NCI-H446 (cell line): ENCODE measurements at regions not wholly inside any gene's neighbourhood (a gene's known extent, or its start where the extent isn't known, plus 50 kb on each side); places are given as distances from the start of the nearest gene placed in this dataset.

Source experiments
- DNase-seq, 2 experiments: peaks; one replicate each; lab custom pipeline; 2025; lab: John Stamatoyannopoulos, UW

DNA sequence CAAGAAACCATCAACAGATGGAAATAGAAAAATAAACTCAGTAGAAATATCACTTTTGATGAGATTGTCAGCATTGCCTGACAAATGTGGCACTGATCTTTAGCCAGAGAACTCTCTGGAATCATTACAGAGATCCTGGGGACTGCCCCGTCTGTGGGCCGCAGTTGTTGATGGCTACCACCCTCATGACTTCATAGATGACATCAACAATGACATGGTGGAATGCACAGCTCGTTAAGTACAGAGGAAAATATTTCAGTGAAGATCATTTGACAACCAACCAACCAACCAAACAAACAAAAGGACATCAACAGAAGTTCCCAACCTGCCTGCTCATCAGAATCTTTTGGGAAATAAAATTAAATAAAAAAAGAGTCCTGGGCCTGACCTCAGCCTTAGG lies 132.6 kb downstream of the UCHL1 start:
- no peak for DNase-seq

DNA sequence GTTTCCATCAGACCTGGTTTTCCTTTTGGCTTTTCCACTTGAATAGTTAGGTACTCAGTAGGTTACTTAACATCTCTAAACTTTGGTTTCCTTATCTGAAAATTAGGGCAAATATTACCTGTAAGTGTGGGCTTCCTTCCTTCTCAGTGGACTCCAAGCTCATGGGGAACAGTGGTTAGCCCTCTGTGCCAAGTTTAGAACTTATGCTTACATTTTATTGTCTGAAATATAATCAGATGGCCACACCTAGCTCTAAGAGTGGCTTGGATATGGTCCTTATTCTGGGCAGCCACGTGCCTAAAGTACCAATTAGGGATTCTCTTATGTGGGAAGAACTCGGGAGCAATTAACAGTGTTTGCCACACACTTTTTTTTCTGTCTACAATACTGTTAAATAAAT lies 133.9 kb downstream of the UCHL1 start:
- DNase-seq: no peak

DNA sequence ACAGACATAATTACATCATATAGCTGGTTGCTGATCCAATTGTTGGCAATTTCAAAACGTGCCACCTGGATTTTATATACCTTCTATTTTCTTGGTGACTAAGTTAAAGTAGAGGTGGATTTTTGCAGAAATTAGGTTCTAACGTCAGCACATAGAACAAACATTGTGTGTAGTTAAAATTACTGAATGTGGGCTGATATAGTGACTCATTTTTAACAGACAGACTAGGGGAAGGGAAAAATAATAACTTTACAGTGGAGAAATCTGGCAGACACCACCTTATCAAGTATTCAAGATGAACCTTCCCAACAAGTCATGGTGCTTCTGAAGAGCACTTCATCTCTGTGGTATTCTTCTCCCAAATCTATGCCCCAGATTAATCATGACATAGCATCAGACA lies 134.5 kb downstream of the UCHL1 start:
- DNase-seq: no peak

DNA sequence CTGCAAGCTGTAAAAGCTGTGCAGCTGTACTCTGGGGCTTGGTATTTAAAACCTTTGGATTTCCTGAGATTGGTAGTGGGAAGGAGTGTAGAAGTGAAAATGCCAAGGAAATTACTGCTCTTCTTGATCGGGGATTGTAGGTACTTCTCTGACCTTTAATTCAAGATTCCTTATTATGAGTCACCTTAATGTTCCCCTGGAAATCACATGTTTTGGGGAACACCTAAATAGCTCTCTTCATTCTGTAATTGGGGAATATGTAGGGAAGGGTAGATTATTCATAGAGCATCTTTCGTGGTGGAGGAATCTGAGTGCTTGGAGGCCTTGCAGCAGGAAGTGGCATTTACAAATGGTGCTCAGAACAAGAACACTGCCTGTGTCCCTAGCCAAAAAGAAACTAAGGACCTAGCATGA lies 137.8 kb downstream of the UCHL1 start:
- DNase-seq: no peak

DNA sequence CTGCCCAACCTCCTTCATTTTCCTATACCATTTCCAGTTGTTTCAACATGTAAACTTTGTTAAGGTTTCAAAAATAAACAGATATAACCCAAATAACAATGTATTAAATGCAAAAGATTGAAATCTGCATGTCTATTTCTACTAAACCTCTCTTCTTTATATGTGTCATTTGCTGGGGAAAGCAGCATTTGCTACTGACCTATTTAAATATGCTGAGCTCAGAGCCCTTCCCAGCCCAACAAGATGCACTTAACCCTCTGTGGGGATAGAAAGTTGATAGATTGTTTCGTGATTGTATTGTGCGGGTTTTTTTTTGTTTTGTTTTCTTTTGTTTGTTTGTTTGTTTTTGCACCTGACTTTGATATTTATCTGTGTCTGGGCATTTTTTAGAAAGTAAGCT lies 139.5 kb downstream of the UCHL1 start:
- no peak for DNase-seq

DNA sequence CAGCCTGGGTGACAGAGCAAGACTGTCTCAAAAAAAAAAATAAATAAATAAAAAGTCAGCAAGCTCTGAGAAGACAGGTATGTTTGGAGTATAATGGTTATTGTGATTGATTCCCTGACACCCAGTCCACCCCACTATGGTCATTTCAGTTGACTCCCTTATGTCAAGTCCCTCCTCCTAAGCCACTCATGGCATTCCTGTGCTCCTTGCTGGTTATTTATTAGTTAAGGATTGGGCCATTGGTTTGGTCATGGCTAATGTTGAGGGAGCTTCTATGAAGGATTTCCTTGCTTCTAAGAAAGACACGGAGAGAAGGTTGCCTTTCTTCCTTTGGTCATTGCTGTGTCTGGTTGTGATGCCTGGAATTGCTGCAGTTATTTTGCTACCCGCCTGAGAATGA lies 140.1 kb downstream of the UCHL1 start:
- DNase-seq: no peak

DNA sequence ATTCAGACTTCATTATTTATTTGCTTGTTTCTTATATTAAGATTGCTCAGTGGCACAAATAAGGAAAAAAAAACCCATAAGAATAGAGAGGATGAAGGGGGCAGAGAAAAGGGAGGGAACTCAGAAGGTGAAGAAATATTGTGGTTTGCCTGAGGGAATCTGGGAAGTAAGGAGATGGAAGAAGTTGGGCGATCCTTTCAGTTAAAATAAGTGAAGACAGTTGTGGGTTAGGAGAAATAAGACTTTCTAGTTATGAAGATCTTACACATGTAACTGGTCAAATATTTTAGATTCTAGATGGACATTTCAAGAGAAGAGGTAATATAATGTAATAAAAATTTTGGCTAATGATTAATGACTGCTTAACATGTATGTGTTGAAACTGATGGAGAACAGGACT lies 138.7 kb upstream of the LIMCH1 start:
- no peak for DNase-seq

DNA sequence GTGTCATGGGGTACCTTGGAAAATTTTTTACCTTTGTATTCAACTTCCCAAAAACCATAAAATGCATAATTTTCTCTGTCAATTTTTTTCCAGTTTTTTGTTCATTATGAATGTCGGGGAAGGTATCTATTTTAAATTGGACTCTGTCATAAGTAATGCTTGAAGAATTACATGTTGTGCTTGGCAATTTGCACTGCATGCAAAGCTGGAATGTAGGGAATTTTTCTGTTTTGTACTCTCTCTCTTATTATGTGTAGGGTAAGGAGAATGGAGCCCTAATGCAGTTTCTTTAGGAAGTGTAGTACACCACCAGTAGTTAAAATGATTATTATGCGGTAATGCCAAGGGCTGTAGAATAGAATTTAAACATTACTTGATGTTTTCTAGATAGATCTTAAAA lies 137.7 kb upstream of the LIMCH1 start:
- DNase-seq: no peak

DNA sequence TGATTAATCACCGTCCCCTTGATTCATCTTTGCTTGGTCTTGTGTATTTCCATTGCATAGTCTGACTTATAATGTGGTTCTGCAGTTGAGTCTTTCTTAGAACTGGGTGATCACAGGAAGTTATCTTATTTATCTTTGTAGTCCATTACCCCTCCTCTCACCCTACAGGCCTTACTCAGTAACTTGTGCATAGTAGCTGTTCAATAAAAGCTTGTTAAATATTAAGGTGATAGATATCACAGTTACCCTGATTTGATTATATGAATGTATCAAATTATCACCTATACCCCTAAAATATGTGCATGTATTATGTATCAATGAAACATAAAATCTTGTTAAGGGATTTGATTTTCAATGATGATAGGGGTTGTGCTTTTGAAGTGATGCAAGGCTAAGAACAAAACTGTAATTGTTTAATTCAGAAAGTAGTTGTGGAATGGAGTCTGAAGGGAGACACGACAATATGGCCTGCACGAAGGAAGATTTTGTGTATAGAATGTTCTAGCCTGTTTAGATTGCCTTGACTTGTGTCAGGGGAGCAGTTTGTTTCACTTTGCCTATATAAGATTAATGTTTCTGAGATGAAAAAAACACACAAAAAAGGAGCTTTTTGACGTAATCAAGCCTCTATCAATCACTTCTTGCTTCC lies 132.4 kb upstream of the LIMCH1 start:
- DNase-seq: no peak

DNA sequence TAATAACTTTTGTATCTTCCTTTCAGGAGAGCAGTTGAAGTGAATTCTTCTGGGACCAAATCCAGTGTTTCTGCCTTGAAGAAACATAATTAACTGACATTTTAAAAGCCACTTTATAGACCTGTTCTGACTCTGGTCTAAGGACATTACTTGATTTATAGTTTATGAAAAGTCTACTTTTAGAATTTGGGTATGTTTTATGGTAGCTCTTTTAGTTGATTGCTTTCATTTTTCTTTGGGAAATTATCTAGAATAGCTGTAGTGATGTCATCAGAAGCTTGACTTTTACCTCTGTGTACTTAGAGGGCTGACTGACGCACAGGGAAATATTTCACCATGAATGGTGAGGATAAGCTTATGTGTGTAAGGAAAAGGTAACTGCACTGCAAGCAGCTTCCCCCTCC lies 131.8 kb upstream of the LIMCH1 start:
- DNase-seq: no peak

DNA sequence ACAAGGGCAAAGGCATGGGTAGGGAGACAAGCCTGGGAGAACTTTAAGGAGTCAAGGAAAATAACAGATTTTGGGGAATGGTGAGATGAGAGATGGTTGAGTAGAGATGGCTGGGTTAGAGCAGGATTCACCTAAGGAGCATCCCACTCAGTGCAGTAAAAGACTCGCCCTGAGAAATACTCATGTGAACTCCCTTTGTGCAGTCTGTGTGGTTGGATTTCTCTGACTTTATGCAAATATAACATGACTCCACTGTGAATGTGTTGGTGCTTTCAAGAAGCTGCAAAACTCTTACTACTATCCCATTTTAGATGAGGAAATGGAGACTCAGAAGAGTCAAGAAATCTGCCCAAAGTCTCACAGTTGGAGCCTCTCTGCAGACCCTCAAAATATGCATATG lies 129.8 kb upstream of the LIMCH1 start:
- DNase-seq: no peak

DNA sequence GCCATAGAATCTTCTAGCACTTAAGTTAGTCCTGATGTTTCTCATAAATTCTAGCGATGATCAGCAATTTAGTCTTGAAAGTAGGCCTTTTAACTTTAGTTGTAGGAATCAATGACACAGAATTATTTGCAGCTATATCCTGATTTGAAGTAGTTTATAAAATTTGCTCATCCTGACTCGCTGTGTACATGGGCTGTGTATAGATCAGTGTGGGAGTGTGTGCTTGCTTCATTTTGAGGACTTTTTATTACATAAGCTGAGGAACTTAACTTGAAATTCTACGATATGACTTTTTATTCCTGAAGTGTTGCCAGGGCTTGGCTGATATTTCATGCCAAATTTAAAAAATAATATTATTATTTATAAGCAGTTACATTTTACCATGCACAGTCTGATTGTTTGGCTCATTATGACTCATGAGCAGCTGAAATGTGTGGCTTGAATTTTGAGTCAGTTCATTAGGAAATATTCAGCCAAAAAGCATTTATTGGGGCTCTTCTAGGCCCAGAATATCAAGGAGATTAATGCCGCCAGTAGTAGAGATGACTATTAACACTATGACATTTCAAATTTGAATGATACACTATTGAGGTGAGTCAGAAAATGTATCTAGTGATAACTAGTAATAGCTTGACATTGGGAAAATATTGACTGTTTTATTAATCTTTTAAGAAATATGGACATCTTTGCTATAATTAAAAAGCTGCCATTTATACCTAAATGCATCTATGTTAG lies 128.9 kb upstream of the LIMCH1 start:
- DNase-seq: no peak

DNA sequence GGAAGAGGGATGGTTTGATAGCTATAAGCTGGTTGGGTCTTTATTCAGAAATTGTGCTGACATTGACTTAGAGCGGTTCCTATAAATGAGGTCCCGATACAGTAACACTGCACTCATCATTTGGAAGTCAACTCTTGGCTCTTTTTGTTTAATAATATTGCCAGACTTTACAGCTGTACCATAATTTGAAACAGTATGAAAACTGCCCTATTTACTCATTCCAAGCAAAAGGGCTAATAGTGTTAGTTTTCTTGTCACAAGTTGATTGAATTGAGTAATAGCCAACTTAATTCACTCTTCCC lies 128.4 kb upstream of the LIMCH1 start:
- no peak for DNase-seq

DNA sequence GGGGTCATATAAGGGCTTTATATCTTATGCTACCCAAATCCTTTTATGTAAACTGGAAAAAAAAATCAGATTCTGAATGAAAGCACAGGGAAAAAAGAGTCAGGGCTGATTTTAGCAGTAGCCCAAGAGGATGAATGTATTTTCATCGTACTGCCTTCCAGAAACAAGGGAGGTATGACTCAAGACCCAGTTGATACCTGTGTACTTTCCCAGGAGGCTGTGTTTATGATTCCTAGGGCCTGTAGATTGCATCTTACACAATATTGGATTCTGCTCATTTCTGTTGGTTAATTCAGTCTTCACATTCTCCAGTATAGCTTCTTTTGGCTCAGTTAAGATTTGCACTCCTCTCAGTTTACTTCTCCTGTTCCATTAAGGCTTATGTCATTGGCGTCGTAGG lies 127.9 kb upstream of the LIMCH1 start:
- DNase-seq: no peak

DNA sequence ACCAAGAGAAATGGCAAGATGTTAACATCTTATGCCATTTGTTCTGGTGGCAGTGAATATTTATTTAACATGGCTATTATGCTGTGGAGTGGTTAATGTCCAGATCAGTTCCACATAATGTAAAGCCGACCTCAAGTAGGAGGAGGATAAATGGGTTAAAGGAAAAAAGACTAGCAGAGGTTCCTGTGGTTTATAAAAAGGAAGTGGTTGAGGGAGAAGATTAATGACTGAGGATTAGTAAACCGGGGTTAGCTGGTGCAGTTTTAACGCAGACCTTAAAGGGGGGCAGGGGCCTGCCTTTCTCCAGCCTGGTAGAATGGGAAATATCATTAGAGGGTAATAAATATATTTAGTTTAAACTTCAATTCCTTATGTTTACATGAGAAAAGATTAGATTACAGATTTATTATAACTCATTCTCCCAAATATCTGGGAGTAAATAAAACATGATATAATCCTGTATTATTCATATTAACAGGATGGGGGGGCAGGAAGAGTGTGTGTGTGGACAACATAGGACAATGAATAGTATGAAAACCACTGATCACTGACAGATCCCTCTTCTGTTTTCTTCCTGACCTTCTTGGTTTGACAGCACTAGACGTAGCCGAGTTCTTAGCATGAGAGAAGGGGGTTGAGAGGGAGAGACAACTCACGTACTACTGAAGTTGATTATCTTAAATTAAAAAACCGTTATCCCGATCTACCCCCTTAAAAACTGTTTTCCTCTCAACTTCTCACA lies 124.1 kb upstream of the LIMCH1 start:
- no peak for DNase-seq

DNA sequence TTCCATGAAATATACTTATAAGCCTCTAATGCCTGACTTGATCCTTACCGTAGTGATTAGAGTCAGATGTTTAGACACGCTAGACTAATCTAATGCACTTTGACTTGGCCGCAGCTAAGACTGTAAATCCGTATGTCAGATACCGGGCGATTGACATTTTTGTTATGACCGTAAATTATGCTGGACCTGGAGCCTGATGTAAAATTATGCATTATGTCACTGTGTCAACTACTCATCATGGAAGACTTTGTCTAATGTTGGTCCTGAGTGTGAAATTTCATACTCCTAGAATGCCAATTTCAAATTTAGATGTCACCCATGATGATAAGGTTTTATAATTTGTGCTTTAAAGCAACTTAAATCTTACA lies 123.6 kb upstream of the LIMCH1 start:
- DNase-seq: no peak

DNA sequence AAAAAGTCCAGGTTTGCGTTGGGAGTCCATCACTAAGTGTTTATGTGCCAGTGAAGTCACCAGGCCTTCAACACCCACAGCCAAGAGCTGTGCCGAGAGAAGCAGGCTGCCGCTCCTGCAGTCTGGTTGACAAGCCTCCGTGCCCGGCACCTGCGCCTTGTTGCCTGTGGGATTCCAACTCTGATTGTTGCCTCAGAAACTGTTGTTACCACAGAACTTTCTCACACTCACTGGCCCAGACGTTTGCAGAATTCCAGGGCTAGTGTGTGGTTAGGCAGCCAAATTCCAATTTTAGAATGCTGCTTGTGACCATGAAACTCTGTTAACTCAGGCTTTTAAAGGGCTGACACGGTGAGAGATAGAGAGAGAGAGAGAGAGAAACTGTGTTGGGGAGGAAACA lies 119.5 kb upstream of the LIMCH1 start:
- DNase-seq: peak in 1 of 2 experiments; percentile 30

DNA sequence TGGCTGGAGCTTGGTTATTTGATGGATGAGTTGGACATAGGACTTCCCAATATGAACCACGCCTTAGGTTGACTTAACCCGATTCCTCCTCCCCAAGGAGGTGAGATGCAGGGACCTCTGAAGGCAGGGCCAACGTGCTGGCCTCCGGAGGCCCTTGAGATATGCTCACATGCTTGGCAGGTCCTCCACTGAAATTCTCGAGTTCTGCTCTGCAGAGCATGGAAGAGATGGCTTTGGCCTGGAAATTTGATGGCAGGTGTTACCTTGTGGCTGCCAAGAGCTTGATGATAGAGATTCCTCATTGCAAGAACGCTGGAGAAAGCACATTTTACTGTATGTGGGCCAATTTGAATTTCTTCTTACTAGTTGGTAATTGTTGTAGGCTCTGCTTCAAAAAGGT lies 117.4 kb upstream of the LIMCH1 start:
- peak; percentile 94 to 98 for DNase-seq

DNA sequence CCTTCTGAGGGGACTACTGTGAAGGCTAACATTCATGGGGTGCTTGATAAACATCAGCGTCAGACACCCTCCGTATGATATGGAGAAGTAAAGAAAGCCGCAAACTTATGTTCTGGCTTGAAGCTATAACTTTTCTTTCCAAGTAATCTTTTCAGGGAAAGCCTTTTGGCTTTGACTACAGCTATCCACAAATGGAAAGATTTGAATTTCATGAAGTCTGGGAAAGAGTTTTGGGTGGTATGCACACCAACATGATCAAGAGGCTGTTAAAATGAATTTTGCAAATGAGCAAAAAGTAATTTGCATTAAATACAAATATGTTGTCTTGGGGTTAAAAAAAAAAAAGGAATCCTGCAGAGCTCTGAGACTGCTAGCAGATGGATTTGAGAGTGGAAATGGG lies 114.8 kb upstream of the LIMCH1 start:
- no peak for DNase-seq

DNA sequence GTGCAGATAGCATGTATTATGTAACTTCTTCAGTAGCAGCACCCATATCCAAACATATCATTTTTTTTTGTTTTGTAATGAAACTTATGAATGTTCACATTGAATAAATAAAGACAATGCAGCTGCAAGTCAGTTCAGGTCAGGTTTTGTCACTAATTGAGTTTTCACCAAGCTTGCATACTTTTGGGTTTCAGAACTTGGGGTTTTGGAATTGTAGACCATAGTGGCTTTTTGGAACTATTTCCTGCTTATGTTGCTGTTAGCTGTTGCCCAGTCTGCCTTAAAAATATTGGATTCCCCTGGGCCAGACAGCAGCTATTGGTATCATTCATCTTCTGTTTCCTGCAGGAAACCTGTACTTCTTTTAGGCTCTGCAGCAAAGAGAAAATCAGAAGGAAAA lies 113.4 kb upstream of the LIMCH1 start:
- no peak for DNase-seq

DNA sequence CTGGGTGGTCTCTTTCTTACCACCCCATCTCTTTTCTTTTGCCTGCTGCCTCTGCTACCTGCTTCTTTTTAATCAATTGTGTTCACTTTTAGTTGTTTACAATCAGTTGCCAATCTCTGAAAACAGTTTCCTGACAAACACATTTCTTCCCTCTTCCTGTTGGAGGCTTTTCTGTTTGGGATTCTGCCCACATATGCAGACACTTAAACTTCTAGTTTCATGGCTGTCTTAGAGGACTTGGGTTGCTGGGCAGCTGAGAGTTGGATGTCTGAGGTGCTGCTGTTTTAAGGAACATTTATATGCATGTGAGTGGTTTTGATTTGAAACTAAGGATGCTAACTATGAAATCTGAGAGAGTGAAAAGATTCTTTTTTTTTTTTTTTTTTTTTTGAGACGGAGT lies 112.3 kb upstream of the LIMCH1 start:
- DNase-seq: no peak

DNA sequence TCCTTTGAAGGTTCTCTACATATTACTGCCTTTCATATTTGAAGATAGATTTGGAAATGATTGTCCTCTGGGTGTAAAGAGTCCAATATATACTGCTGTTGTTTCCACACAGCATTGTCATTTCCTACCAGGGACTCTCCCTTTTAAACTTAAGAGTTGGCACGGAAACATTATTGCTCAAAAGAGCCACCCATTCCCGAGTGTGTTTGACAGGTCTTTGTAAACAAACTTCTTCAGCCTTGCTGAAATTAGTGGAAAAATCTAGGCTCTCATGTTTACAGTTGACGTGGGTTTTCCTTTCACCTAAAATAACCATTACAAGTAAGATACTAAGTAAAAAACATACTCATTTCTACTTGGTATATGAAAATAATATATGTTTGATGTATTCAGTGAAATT lies 111.4 kb upstream of the LIMCH1 start:
- DNase-seq: no peak

DNA sequence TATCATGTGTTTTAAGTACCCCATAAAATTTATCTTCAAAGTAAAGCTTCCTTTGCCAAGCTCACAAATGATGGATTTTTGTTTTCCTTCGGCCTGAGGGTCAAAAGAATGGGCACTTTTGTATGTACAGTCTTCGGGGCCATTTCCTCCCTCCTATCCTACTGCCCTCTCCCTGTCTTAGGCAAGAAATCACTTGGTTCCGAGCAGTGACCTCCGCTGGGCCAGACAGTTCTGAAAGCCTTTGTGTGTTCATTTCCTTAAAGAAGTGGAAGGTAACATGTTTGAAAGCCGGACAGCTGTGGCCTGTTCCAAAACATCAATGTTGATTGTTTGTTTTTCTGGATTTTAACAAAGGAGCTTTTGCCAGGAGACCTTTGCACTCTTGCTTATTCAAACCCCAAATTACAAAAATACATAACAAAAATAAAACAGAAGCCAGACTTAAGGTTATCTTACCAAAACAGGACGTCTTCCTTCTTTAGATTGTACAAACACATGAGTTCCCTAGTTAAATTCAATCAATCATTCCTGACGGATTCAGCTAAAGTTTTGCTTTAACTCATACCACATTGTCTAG lies 110.6 kb upstream of the LIMCH1 start:
- no peak for DNase-seq
